ENCODE measurements at regions not wholly inside any gene's neighbourhood (a gene's known extent, or its start where the extent isn't known, plus 50 kb on each side); places are given as distances from the start of the nearest gene placed in this dataset.

DNA sequence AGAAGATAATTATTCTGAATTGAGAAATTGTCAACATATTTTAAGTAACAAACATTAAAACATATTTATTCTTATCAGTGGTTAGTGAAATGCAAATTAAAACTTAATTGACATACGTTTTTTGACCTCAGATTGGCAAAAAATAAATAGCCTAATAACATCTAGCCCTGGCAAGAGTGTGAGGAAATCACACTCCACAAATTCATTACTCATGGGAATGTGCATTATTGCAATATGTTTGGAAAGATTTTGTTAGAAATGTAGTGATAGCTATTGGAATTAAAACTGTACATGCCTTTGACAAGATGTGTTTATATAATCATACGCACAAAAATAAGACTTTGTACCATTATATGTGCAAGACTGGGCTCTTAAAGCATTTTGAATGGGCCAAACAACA is 168.6 kb downstream of the KITLG start:
- H3K27ac Mint-ChIP-seq (ENCODE audit: low read depth, unreplicated experiment): no peak overlapping the region
- no peak for DNase-seq (ENCODE audit: unreplicated experiment)
- POLR2A ChIA-PET: interaction anchor here (0.6 to 1.4 kb wide), 6 partner anchors 11 to 72 kb away, joined by 3 read pairs; no protein-coding TSS in a partner anchor
- no peaks in the 10 kb centered on the region for H3K9me3 Mint-ChIP-seq (ENCODE audit: unreplicated experiment)
- intact Hi-C loops (cut with micrococcal nuclease): no loop called here
- TF ChIP-seq, protein P1, sequence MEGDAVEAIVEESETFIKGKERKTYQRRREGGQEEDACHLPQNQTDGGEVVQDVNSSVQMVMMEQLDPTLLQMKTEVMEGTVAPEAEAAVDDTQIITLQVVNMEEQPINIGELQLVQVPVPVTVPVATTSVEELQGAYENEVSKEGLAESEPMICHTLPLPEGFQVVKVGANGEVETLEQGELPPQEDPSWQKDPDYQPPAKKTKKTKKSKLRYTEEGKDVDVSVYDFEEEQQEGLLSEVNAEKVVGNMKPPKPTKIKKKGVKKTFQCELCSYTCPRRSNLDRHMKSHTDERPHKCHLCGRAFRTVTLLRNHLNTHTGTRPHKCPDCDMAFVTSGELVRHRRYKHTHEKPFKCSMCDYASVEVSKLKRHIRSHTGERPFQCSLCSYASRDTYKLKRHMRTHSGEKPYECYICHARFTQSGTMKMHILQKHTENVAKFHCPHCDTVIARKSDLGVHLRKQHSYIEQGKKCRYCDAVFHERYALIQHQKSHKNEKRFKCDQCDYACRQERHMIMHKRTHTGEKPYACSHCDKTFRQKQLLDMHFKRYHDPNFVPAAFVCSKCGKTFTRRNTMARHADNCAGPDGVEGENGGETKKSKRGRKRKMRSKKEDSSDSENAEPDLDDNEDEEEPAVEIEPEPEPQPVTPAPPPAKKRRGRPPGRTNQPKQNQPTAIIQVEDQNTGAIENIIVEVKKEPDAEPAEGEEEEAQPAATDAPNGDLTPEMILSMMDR (IDR thresholded peaks at IDR 0.05; ENCODE audit: unreplicated experiment): no peak
- peaks cover 9% of the 10 kb centered on the region for H3K4me1 Mint-ChIP-seq (ENCODE audit: insufficient read depth, unreplicated experiment)
- CTCF ChIA-PET: interaction anchor here (0.9 to 1.1 kb wide), 2 partner anchors 8 to 66 kb away, joined by 3 read pairs; no protein-coding TSS in a partner anchor
- no TSS peak for BruUV-seq (replicated peaks)
- no peak overlapping the region for H3K4me3 Mint-ChIP-seq (ENCODE audit: unreplicated experiment)
- H3K27me3 Mint-ChIP-seq (ENCODE audit: insufficient read depth, unreplicated experiment): no peaks in the 10 kb centered on the region
- no peaks in the 10 kb centered on the region for H3K36me3 Mint-ChIP-seq (ENCODE audit: insufficient read depth, unreplicated experiment)

DNA sequence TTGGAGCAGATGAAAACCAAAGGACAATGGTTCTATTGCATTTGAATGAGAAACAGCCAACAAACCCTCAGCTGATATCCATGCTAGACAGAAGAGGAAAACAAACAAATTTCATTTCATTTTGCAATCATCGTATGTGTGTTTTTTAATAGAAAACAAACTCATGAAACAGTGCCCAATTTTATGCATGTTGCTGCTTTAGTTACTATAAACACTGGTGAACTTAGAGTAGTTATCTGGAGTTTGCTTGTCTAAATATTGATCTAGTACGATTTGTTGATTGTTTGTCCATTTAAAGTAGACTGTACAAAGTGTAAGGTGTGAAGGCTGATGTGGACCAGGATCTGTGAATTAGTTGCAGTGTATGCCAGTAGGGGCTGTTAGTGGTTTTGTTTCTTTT is 166.6 kb downstream of the KITLG start:
- intact Hi-C loops (cut with micrococcal nuclease): no loop called here
- H3K4me3 Mint-ChIP-seq (ENCODE audit: unreplicated experiment): no peak overlapping the region
- no peaks in the 10 kb centered on the region for H3K9me3 Mint-ChIP-seq (ENCODE audit: unreplicated experiment)
- no peak for DNase-seq (ENCODE audit: unreplicated experiment)
- peaks cover 7% of the 10 kb centered on the region for H3K4me1 Mint-ChIP-seq (ENCODE audit: insufficient read depth, unreplicated experiment)
- ChIA-PET POLR2A (no interaction called here), CTCF (interaction anchor here (0.6 kb wide), 2 partner anchors 196 to 417 kb away, joined by 4 read pairs; no protein-coding TSS in a partner anchor)
- TF ChIP-seq, protein P1 (IDR thresholded peaks at IDR 0.05; ENCODE audit: unreplicated experiment): no peak
- H3K36me3 Mint-ChIP-seq (ENCODE audit: insufficient read depth, unreplicated experiment): no peaks in the 10 kb centered on the region
- no peak overlapping the region for H3K27ac Mint-ChIP-seq (ENCODE audit: low read depth, unreplicated experiment)
- H3K27me3 Mint-ChIP-seq (ENCODE audit: insufficient read depth, unreplicated experiment): no peaks in the 10 kb centered on the region
- BruUV-seq (replicated peaks): no TSS peak

DNA sequence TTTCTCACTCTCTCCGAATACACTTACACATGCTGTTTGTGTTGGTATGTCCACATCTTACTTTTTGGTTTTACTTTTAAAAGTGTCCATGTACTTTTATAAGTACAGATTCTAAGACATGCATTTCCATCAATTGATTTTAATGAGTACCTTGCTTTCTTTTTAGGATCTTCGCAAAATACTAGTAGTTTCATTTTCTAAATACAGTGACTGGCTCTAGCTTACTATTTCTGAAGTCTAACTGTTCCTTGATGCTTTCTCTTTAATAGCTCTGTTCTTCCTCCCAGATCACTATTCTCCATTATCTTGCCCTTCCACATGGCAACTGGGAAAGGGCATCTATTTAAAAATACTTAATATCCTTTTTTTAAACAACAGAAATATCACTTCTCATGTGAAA is 164.1 kb downstream of the KITLG start:
- Mint-ChIP-seq H3K27ac (ENCODE audit: low read depth, unreplicated experiment) (no peak overlapping the region), H3K9me3 (ENCODE audit: unreplicated experiment) (no peaks in the 10 kb centered on the region), H3K4me1 (ENCODE audit: insufficient read depth, unreplicated experiment) (peaks cover 15% of the 10 kb centered on the region), H3K27me3 (ENCODE audit: insufficient read depth, unreplicated experiment) (no peaks in the 10 kb centered on the region), H3K4me3 (ENCODE audit: unreplicated experiment) (no peak overlapping the region), H3K36me3 (ENCODE audit: insufficient read depth, unreplicated experiment) (no peaks in the 10 kb centered on the region)
- intact Hi-C loops (cut with micrococcal nuclease): no loop called here
- no peak for DNase-seq (ENCODE audit: unreplicated experiment)
- ChIA-PET CTCF (no interaction called here), POLR2A (no interaction called here)
- TF ChIP-seq, protein P1 (IDR thresholded peaks at IDR 0.05; ENCODE audit: unreplicated experiment): no peak
- BruUV-seq (replicated peaks): no TSS peak

DNA sequence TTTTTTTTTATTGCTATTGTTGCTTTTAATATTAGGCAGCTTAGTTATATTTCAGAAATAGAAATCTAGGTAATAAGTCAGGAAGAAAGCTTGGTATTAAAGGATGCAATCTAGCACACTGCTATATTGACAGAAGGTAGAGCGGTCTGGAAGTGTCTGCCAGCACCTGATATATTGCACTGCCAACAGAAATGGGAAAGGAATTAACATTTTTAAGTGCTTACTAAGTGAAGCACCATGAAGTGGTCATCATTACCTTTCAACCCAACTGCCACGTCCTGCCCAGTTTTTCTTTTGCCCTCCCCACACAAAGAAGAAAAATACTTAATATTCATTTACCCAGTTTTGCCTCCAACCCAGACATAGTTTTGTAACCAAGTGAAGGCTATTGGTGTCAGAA is 163.5 kb downstream of the KITLG start:
- no TSS peak for BruUV-seq (replicated peaks)
- H3K9me3 Mint-ChIP-seq (ENCODE audit: unreplicated experiment): no peaks in the 10 kb centered on the region
- TF ChIP-seq, protein P1 (IDR thresholded peaks at IDR 0.05; ENCODE audit: unreplicated experiment): no peak
- H3K4me3 Mint-ChIP-seq (ENCODE audit: unreplicated experiment): no peak overlapping the region
- no peak for DNase-seq (ENCODE audit: unreplicated experiment)
- H3K27ac Mint-ChIP-seq (ENCODE audit: low read depth, unreplicated experiment): no peak overlapping the region
- no peaks in the 10 kb centered on the region for H3K36me3 Mint-ChIP-seq (ENCODE audit: insufficient read depth, unreplicated experiment)
- H3K27me3 Mint-ChIP-seq (ENCODE audit: insufficient read depth, unreplicated experiment): no peaks in the 10 kb centered on the region
- CTCF ChIA-PET: interaction anchor here (0.5 kb wide), 1 partner anchor 276 kb away, joined by 3 read pairs; no protein-coding TSS in a partner anchor
- H3K4me1 Mint-ChIP-seq (ENCODE audit: insufficient read depth, unreplicated experiment): peaks cover 15% of the 10 kb centered on the region
- intact Hi-C loops (cut with micrococcal nuclease): no loop called here
- POLR2A ChIA-PET: no interaction called here
